OCI-LY1 (cell line): ENCODE measurements at regions not wholly inside any gene's neighbourhood (a gene's known extent, or its start where the extent isn't known, plus 50 kb on each side); places are given as distances from the start of the nearest gene placed in this dataset.

Experiments used
- H2AFZ ChIP-seq: fragments of 200-600 bp; sonication (generic), shearing (Covaris generic); 2 replicates; pipeline ENCODE4 v1.6.0; 2014; ENCODE audit warnings: antibody characterized with exemption, mild to moderate bottlenecking, low read length
- H3F3A ChIP-seq: fragments of 200-600 bp; sonication (generic), shearing (Covaris generic); 2 replicates; pipeline ENCODE4 v1.6.0; 2014; ENCODE audit warnings: mild to moderate bottlenecking, antibody characterized with exemption, low read length, moderate library complexity; ENCODE audit not compliant: insufficient read depth
- H3K27ac ChIP-seq: fragments of 200-600 bp; sonication (generic); 2 replicates; pipeline ENCODE4 v1.5.1; 2014; ENCODE audit warnings: low read length, mixed run types, mild to moderate bottlenecking, low read depth; ENCODE audit not compliant: poor library complexity, severe bottlenecking
- H3K27me3 ChIP-seq: fragments of 200-600 bp; sonication (generic); 2 replicates; pipeline ENCODE4 v1.6.0; 2014; ENCODE audit warnings: antibody characterized with exemption, mild to moderate bottlenecking, low read length, moderate library complexity; ENCODE audit not compliant: insufficient read depth
- H3K36me3 ChIP-seq: fragments of 200-600 bp; sonication (generic); 2 replicates; pipeline ENCODE4 v1.6.1; 2014; ENCODE audit warnings: mild to moderate bottlenecking, antibody characterized with exemption, low read length, moderate library complexity, mixed read lengths; ENCODE audit not compliant: insufficient read depth
- H3K4me1 ChIP-seq: fragments of 200-600 bp; sonication (generic); 2 replicates; pipeline ENCODE4 v1.5.1; 2014; ENCODE audit warnings: mild to moderate bottlenecking, low read length, moderate library complexity; ENCODE audit not compliant: insufficient read depth, severe bottlenecking
- H3K4me2 ChIP-seq: fragments of 200-600 bp; sonication (generic), shearing (Covaris generic); 2 replicates; pipeline ENCODE4 v1.6.1; 2014; ENCODE audit warnings: low read length
- H3K4me3 ChIP-seq: fragments of 200-600 bp; sonication (generic); 2 replicates; pipeline ENCODE4 v1.5.1; 2014; ENCODE audit warnings: low read length, low read depth, mild to moderate bottlenecking, mixed read lengths; ENCODE audit not compliant: poor library complexity, severe bottlenecking
- H3K79me2 ChIP-seq: fragments of 200-600 bp; shearing (Covaris generic); 2 replicates; pipeline ENCODE4 v1.6.1; 2016; ENCODE audit warnings: mixed run types, low read length, mixed read lengths; ENCODE audit not compliant: insufficient read depth
- H3K9ac ChIP-seq: fragments of 200-600 bp; sonication (generic), shearing (Covaris generic); 2 replicates; pipeline ENCODE4 v1.6.1; 2014; ENCODE audit warnings: mild to moderate bottlenecking, low read length, mixed read lengths
- H3K9me2 ChIP-seq: fragments of 200-600 bp; sonication (generic), shearing (Covaris generic); 2 replicates; pipeline ENCODE4 v1.6.1; 2014; ENCODE audit warnings: low read depth, mild to moderate bottlenecking, low read length, mixed read lengths
- H3K9me3 ChIP-seq: fragments of 200-600 bp; shearing (Covaris generic); 2 replicates; pipeline ENCODE4 v1.6.1; 2014; ENCODE audit warnings: low read length, mixed read lengths
- H4K20me1 ChIP-seq: fragments of 200-600 bp; sonication (generic), shearing (Covaris generic); 2 replicates; pipeline ENCODE4 v1.6.0; 2016; ENCODE audit warnings: mild to moderate bottlenecking, low read length; ENCODE audit not compliant: insufficient read depth
- CTCF ChIP-seq: fragments of 200-600 bp; sonication (generic), shearing (Covaris generic); IDR thresholded peaks from 2 replicates; pipeline ENCODE4 v1.5.1; 2017; ENCODE audit warnings: mild to moderate bottlenecking, antibody characterized with exemption, low read length, moderate library complexity, mixed read lengths
- EZH2 ChIP-seq: fragments of 200-600 bp; sonication (generic), shearing (Covaris generic); IDR thresholded peaks from 2 replicates; pipeline ENCODE4 v1.8.0; 2017; ENCODE audit warnings: borderline replicate concordance, mixed run types, mild to moderate bottlenecking, antibody characterized with exemption, low read length, moderate library complexity, mixed read lengths

- Histone ChIP-seq H3K9me2 (0 out of 2 replicates have a peak, but pooled peaks cover 3% of the 10 kb centered on the region), H3F3A (no peaks in the 10 kb centered on the region), H3K79me2 (no peaks in the 10 kb centered on the region), H4K20me1 (no peaks in the 10 kb centered on the region), H3K4me1 (no peaks in the 10 kb centered on the region), H2AFZ (no peak overlapping the region), H3K4me3 (no peak overlapping the region), H3K9me3 (0 out of 2 replicates have a peak, but pooled peaks cover 2% of the 10 kb centered on the region), H3K27ac (no peak overlapping the region), H3K4me2 (no peak overlapping the region), H3K9ac (no peak overlapping the region), H3K27me3 (no peaks in the 10 kb centered on the region), H3K36me3 (no peaks in the 10 kb centered on the region)
- TF ChIP-seq CTCF (no peak), EZH2 (no peak)
These were observed 449.9 kb downstream of the OTOL1 start for GRCh38 chr3:161946443-161946960.

GRCh38 chr3:161950318-161950868 lies 453.8 kb downstream of the OTOL1 start:
- H2AFZ ChIP-seq, result no peak overlapping the region
- no peaks in the 10 kb centered on the region for H4K20me1 ChIP-seq
- H3F3A ChIP-seq, result no peaks in the 10 kb centered on the region
- H3K4me1 ChIP-seq, result no peaks in the 10 kb centered on the region
- no peak overlapping the region for H3K4me2 ChIP-seq
- H3K27ac ChIP-seq, result no peak overlapping the region
- no peaks in the 10 kb centered on the region for H3K36me3 ChIP-seq
- no peak overlapping the region for H3K4me3 ChIP-seq
- no peaks in the 10 kb centered on the region for H3K27me3 ChIP-seq
- no peak overlapping the region for H3K9ac ChIP-seq
- H3K79me2 ChIP-seq, result no peaks in the 10 kb centered on the region
- no peaks in the 10 kb centered on the region for H3K9me3 ChIP-seq
- H3K9me2 ChIP-seq, result 0 out of 2 replicates have a peak, but pooled peaks cover 3% of the 10 kb centered on the region
- TF ChIP-seq CTCF, result no peak
- no peak for TF ChIP-seq EZH2

- H3K27ac ChIP-seq, result no peak overlapping the region
- H3K9me3 ChIP-seq, result no peaks in the 10 kb centered on the region
- no peaks in the 10 kb centered on the region for H3F3A ChIP-seq
- TF ChIP-seq EZH2, result no peak
- TF ChIP-seq CTCF, result no peak
- no peaks in the 10 kb centered on the region for H3K79me2 ChIP-seq
- no peak overlapping the region for H3K4me2 ChIP-seq
- H2AFZ ChIP-seq, result no peak overlapping the region
- peaks cover 2% of the 10 kb centered on the region; the same call in 1 of the 2 replicates for H4K20me1 ChIP-seq
- no peak overlapping the region for H3K4me3 ChIP-seq
- H3K9ac ChIP-seq, result no peak overlapping the region
- no peaks in the 10 kb centered on the region; the same call in 1 of the 2 replicates for H3K9me2 ChIP-seq
- H3K4me1 ChIP-seq, result no peaks in the 10 kb centered on the region
- no peaks in the 10 kb centered on the region for H3K36me3 ChIP-seq
- no peaks in the 10 kb centered on the region for H3K27me3 ChIP-seq
These were observed 460.9 kb downstream of the OTOL1 start for GRCh38 chr3:161957467-161957866.
